ENCODE measurements at regions not wholly inside any gene's neighbourhood (a gene's known extent, or its start where the extent isn't known, plus 50 kb on each side); places are given as distances from the start of the nearest gene placed in this dataset.

GRCh38 chr1:217348960-217349664 is 281.8 kb downstream of the GPATCH2 start:
- no peak for TF ChIP-seq REST (IDR thresholded peaks at IDR 0.05; ENCODE audit: insufficient read depth in 1 of 2, low read depth in 2 of 2, low read length in 2 of 2)
- TF ChIP-seq FOXP2 (optimal IDR thresholded peaks at IDR 0.05; ENCODE audit: borderline replicate concordance, extremely low read depth, extremely low read length, insufficient read depth): no peak
- TF ChIP-seq TAF1 (IDR thresholded peaks at IDR 0.05; ENCODE audit: borderline replicate concordance, insufficient read depth, low read length): no peak

GRCh38 chr1:217344712-217345111 is 286.2 kb downstream of the GPATCH2 start:
- TF ChIP-seq POLR2AphosphoS5 (IDR thresholded peaks at IDR 0.05; ENCODE audit: low read depth, low read length) (no peak), SIN3A (IDR thresholded peaks at IDR 0.05; ENCODE audit: borderline replicate concordance, insufficient read depth, low read length) (no peak), TAF1 (IDR thresholded peaks at IDR 0.05; ENCODE audit: borderline replicate concordance, insufficient read depth, low read length) (no peak), REST (IDR thresholded peaks at IDR 0.05; ENCODE audit: insufficient read depth in 1 of 2, low read depth in 2 of 2, low read length in 2 of 2) (no peak), FOXP2 (optimal IDR thresholded peaks at IDR 0.05; ENCODE audit: borderline replicate concordance, extremely low read depth, extremely low read length, insufficient read depth) (no peak)

- TF ChIP-seq POLR2AphosphoS5 (IDR thresholded peaks at IDR 0.05; ENCODE audit: low read depth, low read length) (no peak), TAF1 (IDR thresholded peaks at IDR 0.05; ENCODE audit: borderline replicate concordance, insufficient read depth, low read length) (no peak), REST (IDR thresholded peaks at IDR 0.05; ENCODE audit: insufficient read depth in 1 of 2, low read depth in 2 of 2, low read length in 2 of 2) (no peak), FOXP2 (optimal IDR thresholded peaks at IDR 0.05; ENCODE audit: borderline replicate concordance, extremely low read depth, extremely low read length, insufficient read depth) (no peak), SIN3A (IDR thresholded peaks at IDR 0.05; ENCODE audit: borderline replicate concordance, insufficient read depth, low read length) (no peak)
Measured at GRCh38 chr1:217343907-217344306, 287.0 kb downstream of the GPATCH2 start.

- TF ChIP-seq REST (IDR thresholded peaks at IDR 0.05; ENCODE audit: insufficient read depth in 1 of 2, low read depth in 2 of 2, low read length in 2 of 2) (no peak), POLR2AphosphoS5 (IDR thresholded peaks at IDR 0.05; ENCODE audit: low read depth, low read length) (no peak), TAF1 (IDR thresholded peaks at IDR 0.05; ENCODE audit: borderline replicate concordance, insufficient read depth, low read length) (no peak), FOXP2 (optimal IDR thresholded peaks at IDR 0.05; ENCODE audit: borderline replicate concordance, extremely low read depth, extremely low read length, insufficient read depth) (no peak), SIN3A (IDR thresholded peaks at IDR 0.05; ENCODE audit: borderline replicate concordance, insufficient read depth, low read length) (no peak)
Measured at GRCh38 chr1:217342105-217342504, 288.8 kb downstream of the GPATCH2 start.

Measured in PFSK-1 (cell line).